NCI-H748 treated with DMSO at 0.1 percent for 48 hours (cell line): ENCODE measurements at regions not wholly inside any gene's neighbourhood (a gene's known extent, or its start where the extent isn't known, plus 50 kb on each side); places are given as distances from the start of the nearest gene placed in this dataset.

ENCODE experiments used
- DNase-seq: peaks from one replicate; lab custom pipeline; 2025; lab: John Stamatoyannopoulos, UW

- no peak for DNase-seq
These were observed 887.1 kb upstream of the GHITM start for GRCh38 chr10:83252169-83252568.

GRCh38 chr10:83252596-83252995 lies 886.7 kb upstream of the GHITM start:
- DNase-seq = no peak

GRCh38 chr10:83253011-83253671 lies 886.2 kb upstream of the GHITM start:
- no peak for DNase-seq

- no peak for DNase-seq
These were observed 884.6 kb upstream of the GHITM start for GRCh38 chr10:83254698-83255097.

- no peak for DNase-seq
These were observed 876.9 kb upstream of the GHITM start for GRCh38 chr10:83262434-83262833.

GRCh38 chr10:83272666-83273434 lies 866.5 kb upstream of the GHITM start:
- DNase-seq = no peak

- DNase-seq = no peak
These were observed 865.2 kb upstream of the GHITM start for GRCh38 chr10:83274088-83274487.

GRCh38 chr10:83276971-83277370 lies 862.3 kb upstream of the GHITM start:
- no peak for DNase-seq

GRCh38 chr10:83283151-83283550 lies 856.2 kb upstream of the GHITM start:
- no peak for DNase-seq

GRCh38 chr10:83287374-83287773 lies 851.9 kb upstream of the GHITM start:
- DNase-seq = no peak

- no peak for DNase-seq
These were observed 849.9 kb upstream of the GHITM start for GRCh38 chr10:83289373-83289772.

GRCh38 chr10:83289948-83290347 lies 849.4 kb upstream of the GHITM start:
- DNase-seq = no peak

GRCh38 chr10:83301732-83302131 lies 837.6 kb upstream of the GHITM start:
- no peak for DNase-seq

GRCh38 chr10:83302623-83303022 lies 836.7 kb upstream of the GHITM start:
- no peak for DNase-seq

GRCh38 chr10:83310688-83311087 lies 828.6 kb upstream of the GHITM start:
- DNase-seq = no peak

GRCh38 chr10:83312570-83312969 lies 826.7 kb upstream of the GHITM start:
- DNase-seq = no peak

GRCh38 chr10:83332690-83333089 lies 806.6 kb upstream of the GHITM start:
- no peak for DNase-seq

- no peak for DNase-seq
These were observed 805.7 kb upstream of the GHITM start for GRCh38 chr10:83333566-83333965.

- no peak for DNase-seq
These were observed 795.6 kb upstream of the GHITM start for GRCh38 chr10:83343676-83344075.

GRCh38 chr10:83346266-83346910 lies 792.9 kb upstream of the GHITM start:
- DNase-seq = no peak

GRCh38 chr10:83352588-83352987 lies 786.7 kb upstream of the GHITM start:
- DNase-seq = no peak

- no peak for DNase-seq
These were observed 784.9 kb upstream of the GHITM start for GRCh38 chr10:83354456-83354855.

- DNase-seq = no peak
These were observed 782.3 kb upstream of the GHITM start for GRCh38 chr10:83357004-83357403.
